Uterus (tissue), 2 donors: ENCODE measurements at regions not wholly inside any gene's neighbourhood (a gene's known extent, or its start where the extent isn't known, plus 50 kb on each side); places are given as distances from the start of the nearest gene placed in this dataset.

ENCODE experiments used
- CTCF ChIP-seq, 4 experiments: fragments of 200-600 bp in 2 of 4; fragments of 450-650 bp in 2 of 4; sonication (generic) in 2 of 4; IDR thresholded peaks; one replicate each; pipeline ENCODE4 v1.5.1; 2016 to 2019; ENCODE audit warnings: antibody characterized with exemption in 4 of 4, mild to moderate bottlenecking in 2 of 4, moderate library complexity in 1 of 4
- POLR2A ChIP-seq, 2 donors: fragments of 450-650 bp; IDR thresholded peaks; one replicate each; pipeline ENCODE4 v1.6.1; 2016; ENCODE audit warnings: antibody characterized with exemption in 2 of 2, mild to moderate bottlenecking in 1 of 2, moderate library complexity in 1 of 2

- TF ChIP-seq CTCF (IDR thresholded peaks at IDR 0.05) (no peak), POLR2A (IDR thresholded peaks at IDR 0.05) (no peak)
Observed at GRCh38 chr3:111299192-111299615, 227.6 kb downstream of the NECTIN3 start.
